Nephron progenitor cell (in vitro differentiated cells): ENCODE measurements at regions not wholly inside any gene's neighbourhood (a gene's known extent, or its start where the extent isn't known, plus 50 kb on each side); places are given as distances from the start of the nearest gene placed in this dataset.

Experiments
- DNase-seq: peaks from one replicate; pipeline ENCODE4 v3.0.0; 2021
- H3K27ac Mint-ChIP-seq: 2 replicates; pipeline ENCODE4 v1.8.0; 2021; ENCODE audit warnings: mild to moderate bottlenecking, moderate library complexity, mixed read lengths
- H3K27me3 Mint-ChIP-seq: 2 replicates; pipeline ENCODE4 v1.8.0; 2021; ENCODE audit warnings: mild to moderate bottlenecking, low read depth, mixed read lengths; ENCODE audit not compliant: poor library complexity
- H3K36me3 Mint-ChIP-seq: 2 replicates; pipeline ENCODE4 v1.8.0; 2021; ENCODE audit warnings: low read depth, mixed read lengths
- H3K4me1 Mint-ChIP-seq: 2 replicates; pipeline ENCODE4 v1.8.0; 2021; ENCODE audit warnings: mixed read lengths
- H3K4me3 Mint-ChIP-seq: 2 replicates; pipeline ENCODE4 v1.8.0; 2021; ENCODE audit warnings: mild to moderate bottlenecking, moderate library complexity, mixed read lengths
- H3K9me3 Mint-ChIP-seq: 2 replicates; pipeline ENCODE4 v1.8.0; 2021; ENCODE audit warnings: mild to moderate bottlenecking, moderate library complexity, mixed read lengths
- CTCF ChIP-seq: fragments of 200-600 bp; sonication (generic); IDR thresholded peaks from 2 replicates; pipeline ENCODE4 v1.5.0; 2021; ENCODE audit warnings: antibody characterized with exemption

- no peaks in the 10 kb centered on the region for H3K36me3 Mint-ChIP-seq
- no peak overlapping the region for H3K27ac Mint-ChIP-seq
- no peak overlapping the region for H3K4me3 Mint-ChIP-seq
- TF ChIP-seq CTCF, result no peak
- H3K27me3 Mint-ChIP-seq, result no peaks in the 10 kb centered on the region
- no peaks in the 10 kb centered on the region for H3K9me3 Mint-ChIP-seq
- peak; percentile 6 for DNase-seq
- peaks cover 13% of the 10 kb centered on the region for H3K4me1 Mint-ChIP-seq
Measured at GRCh38 chr1:90402893-90403849, 313.9 kb downstream of the BARHL2 start.

- Mint-ChIP-seq H3K4me1 (peaks cover 13% of the 10 kb centered on the region), H3K27ac (no peak overlapping the region), H3K36me3 (no peaks in the 10 kb centered on the region), H3K27me3 (no peaks in the 10 kb centered on the region), H3K4me3 (no peak overlapping the region), H3K9me3 (no peaks in the 10 kb centered on the region)
- no peak for DNase-seq
- TF ChIP-seq CTCF, result no peak
Measured at GRCh38 chr1:90400131-90400530, 317.0 kb downstream of the BARHL2 start.

- H3K27me3 Mint-ChIP-seq, result no peaks in the 10 kb centered on the region
- no peaks in the 10 kb centered on the region for H3K36me3 Mint-ChIP-seq
- DNase-seq, result no peak
- peaks cover 8% of the 10 kb centered on the region for H3K4me1 Mint-ChIP-seq
- H3K9me3 Mint-ChIP-seq, result no peaks in the 10 kb centered on the region
- no peak overlapping the region for H3K4me3 Mint-ChIP-seq
- no peak overlapping the region for H3K27ac Mint-ChIP-seq
- TF ChIP-seq CTCF, result no peak
Measured at GRCh38 chr1:90396917-90397316, 320.2 kb downstream of the BARHL2 start.

GRCh38 chr1:90394247-90394646, 322.9 kb downstream of the BARHL2 start:
- DNase-seq, result no peak
- Mint-ChIP-seq H3K4me3 (no peak overlapping the region), H3K27ac (no peak overlapping the region)

GRCh38 chr1:90393025-90393424, 324.1 kb downstream of the BARHL2 start:
- no peak for TF ChIP-seq CTCF
- H3K36me3 Mint-ChIP-seq, result no peaks in the 10 kb centered on the region
- DNase-seq, result no peak
- H3K27ac Mint-ChIP-seq, result no peak overlapping the region
- H3K4me1 Mint-ChIP-seq, result peaks cover 3% of the 10 kb centered on the region
- H3K9me3 Mint-ChIP-seq, result no peaks in the 10 kb centered on the region
- H3K27me3 Mint-ChIP-seq, result peaks cover 3% of the 10 kb centered on the region
- no peak overlapping the region for H3K4me3 Mint-ChIP-seq

More at GRCh38 chr1:90394247-90394646, 322.9 kb downstream of the BARHL2 start:
- TF ChIP-seq CTCF, result no peak
- H3K36me3 Mint-ChIP-seq, result no peaks in the 10 kb centered on the region
- no peaks in the 10 kb centered on the region for H3K4me1 Mint-ChIP-seq
- H3K9me3 Mint-ChIP-seq, result no peaks in the 10 kb centered on the region
- H3K27me3 Mint-ChIP-seq, result no peaks in the 10 kb centered on the region

GRCh38 chr1:90391126-90391525, 326.0 kb downstream of the BARHL2 start:
- Mint-ChIP-seq H3K9me3 (no peaks in the 10 kb centered on the region), H3K27ac (no peak overlapping the region), H3K4me1 (peaks cover 9% of the 10 kb centered on the region), H3K27me3 (peaks cover 3% of the 10 kb centered on the region), H3K36me3 (no peaks in the 10 kb centered on the region), H3K4me3 (no peak overlapping the region)
- no peak for DNase-seq
- TF ChIP-seq CTCF, result no peak
